ENCODE measurements at regions not wholly inside any gene's neighbourhood (a gene's known extent, or its start where the extent isn't known, plus 50 kb on each side); places are given as distances from the start of the nearest gene placed in this dataset.

GRCh38 chr14:51485733-51486132 lies 166.0 kb upstream of the FRMD6 start:
- in situ Hi-C loops (cut with HindIII; ENCODE audit: low pct_unique_long_range_greater_than_20kb, low sequenced_read_pairs) = no loop called here
- no peak for DNase-seq (ENCODE audit: low read depth)

GRCh38 chr14:51487848-51488247 lies 163.9 kb upstream of the FRMD6 start:
- in situ Hi-C loops (cut with HindIII; ENCODE audit: low pct_unique_long_range_greater_than_20kb, low sequenced_read_pairs) = no loop called here
- no peak for DNase-seq (ENCODE audit: low read depth)

- DNase-seq (ENCODE audit: low read depth) = no peak
- in situ Hi-C loops (cut with HindIII; ENCODE audit: low pct_unique_long_range_greater_than_20kb, low sequenced_read_pairs) = no loop called here
Observed at GRCh38 chr14:51488569-51489220, 163.0 kb upstream of the FRMD6 start.

- no peak for DNase-seq (ENCODE audit: low read depth)
- in situ Hi-C loops (cut with HindIII; ENCODE audit: low pct_unique_long_range_greater_than_20kb, low sequenced_read_pairs) = no loop called here
Observed at GRCh38 chr14:51490205-51490604, 161.5 kb upstream of the FRMD6 start.

- in situ Hi-C loops (cut with HindIII; ENCODE audit: low pct_unique_long_range_greater_than_20kb, low sequenced_read_pairs) = no loop called here
- DNase-seq (ENCODE audit: low read depth) = no peak
Observed at GRCh38 chr14:51491036-51491545, 160.6 kb upstream of the FRMD6 start.

GRCh38 chr14:51491776-51492175 lies 159.9 kb upstream of the FRMD6 start:
- DNase-seq (ENCODE audit: low read depth) = no peak
- in situ Hi-C loops (cut with HindIII; ENCODE audit: low pct_unique_long_range_greater_than_20kb, low sequenced_read_pairs) = no loop called here

GRCh38 chr14:51495319-51495718 lies 156.4 kb upstream of the FRMD6 start:
- in situ Hi-C loops (cut with HindIII; ENCODE audit: low pct_unique_long_range_greater_than_20kb, low sequenced_read_pairs) = no loop called here
- DNase-seq (ENCODE audit: low read depth) = no peak

GRCh38 chr14:51498411-51499227 lies 153.1 kb upstream of the FRMD6 start:
- DNase-seq (ENCODE audit: low read depth) = no peak
- in situ Hi-C loops (cut with HindIII; ENCODE audit: low pct_unique_long_range_greater_than_20kb, low sequenced_read_pairs) = no loop called here

- DNase-seq (ENCODE audit: low read depth) = no peak
- in situ Hi-C loops (cut with HindIII; ENCODE audit: low pct_unique_long_range_greater_than_20kb, low sequenced_read_pairs) = no loop called here
Observed at GRCh38 chr14:51500776-51501175, 150.9 kb upstream of the FRMD6 start.

GRCh38 chr14:51501746-51502145 lies 150.0 kb upstream of the FRMD6 start:
- in situ Hi-C loops (cut with HindIII; ENCODE audit: low pct_unique_long_range_greater_than_20kb, low sequenced_read_pairs) = no loop called here
- DNase-seq (ENCODE audit: low read depth) = no peak

- DNase-seq (ENCODE audit: low read depth) = no peak
- in situ Hi-C loops (cut with HindIII; ENCODE audit: low pct_unique_long_range_greater_than_20kb, low sequenced_read_pairs) = no loop called here
Observed at GRCh38 chr14:51504669-51505068, 147.0 kb upstream of the FRMD6 start.

- in situ Hi-C loops (cut with HindIII; ENCODE audit: low pct_unique_long_range_greater_than_20kb, low sequenced_read_pairs) = no loop called here
- no peak for DNase-seq (ENCODE audit: low read depth)
Observed at GRCh38 chr14:51507511-51507905, 144.2 kb upstream of the FRMD6 start.

GRCh38 chr14:51507906-51508511 lies 143.7 kb upstream of the FRMD6 start:
- in situ Hi-C loops (cut with HindIII; ENCODE audit: low pct_unique_long_range_greater_than_20kb, low sequenced_read_pairs) = no loop called here
- no peak for DNase-seq (ENCODE audit: low read depth)

- in situ Hi-C loops (cut with HindIII; ENCODE audit: low pct_unique_long_range_greater_than_20kb, low sequenced_read_pairs) = no loop called here
- DNase-seq (ENCODE audit: low read depth) = no peak
Observed at GRCh38 chr14:51511265-51511664, 140.4 kb upstream of the FRMD6 start.

- no peak for DNase-seq (ENCODE audit: low read depth)
- in situ Hi-C loops (cut with HindIII; ENCODE audit: low pct_unique_long_range_greater_than_20kb, low sequenced_read_pairs) = no loop called here
Observed at GRCh38 chr14:51512316-51512715, 139.4 kb upstream of the FRMD6 start.

- in situ Hi-C loops (cut with HindIII; ENCODE audit: low pct_unique_long_range_greater_than_20kb, low sequenced_read_pairs) = no loop called here
Observed at GRCh38 chr14:51513281-51513680, 138.4 kb upstream of the FRMD6 start.

GRCh38 chr14:51513933-51514332 lies 137.8 kb upstream of the FRMD6 start:
- DNase-seq (ENCODE audit: low read depth) = no peak
- in situ Hi-C loops (cut with HindIII; ENCODE audit: low pct_unique_long_range_greater_than_20kb, low sequenced_read_pairs) = no loop called here

More at GRCh38 chr14:51513281-51513680, 138.4 kb upstream of the FRMD6 start:
- no peak for DNase-seq (ENCODE audit: low read depth)

GRCh38 chr14:51515611-51516010 lies 136.1 kb upstream of the FRMD6 start:
- in situ Hi-C loops (cut with HindIII; ENCODE audit: low pct_unique_long_range_greater_than_20kb, low sequenced_read_pairs) = no loop called here
- DNase-seq (ENCODE audit: low read depth) = no peak

GRCh38 chr14:51516706-51517395 lies 134.9 kb upstream of the FRMD6 start:
- DNase-seq (ENCODE audit: low read depth) = no peak
- in situ Hi-C loops (cut with HindIII; ENCODE audit: low pct_unique_long_range_greater_than_20kb, low sequenced_read_pairs) = no loop called here

All from Caki2 (cell line).